T-helper 1 cell (primary cell): ENCODE measurements at regions not wholly inside any gene's neighbourhood (a gene's known extent, or its start where the extent isn't known, plus 50 kb on each side); places are given as distances from the start of the nearest gene placed in this dataset.
A peak's percentile ranks its signal among the peaks of the same experiment; 100 is the strongest.
"Not testable (repeated sequence)": the region's sequence is repeated elsewhere in the genome, so short reads cannot be mapped to it uniquely, and the experiment has no call there.

Experiments used
- DNase-seq, 5 donors: peaks; one replicate each; pipeline ENCODE4 v3.0.0-alpha.2; 2012 to 2020

DNA sequence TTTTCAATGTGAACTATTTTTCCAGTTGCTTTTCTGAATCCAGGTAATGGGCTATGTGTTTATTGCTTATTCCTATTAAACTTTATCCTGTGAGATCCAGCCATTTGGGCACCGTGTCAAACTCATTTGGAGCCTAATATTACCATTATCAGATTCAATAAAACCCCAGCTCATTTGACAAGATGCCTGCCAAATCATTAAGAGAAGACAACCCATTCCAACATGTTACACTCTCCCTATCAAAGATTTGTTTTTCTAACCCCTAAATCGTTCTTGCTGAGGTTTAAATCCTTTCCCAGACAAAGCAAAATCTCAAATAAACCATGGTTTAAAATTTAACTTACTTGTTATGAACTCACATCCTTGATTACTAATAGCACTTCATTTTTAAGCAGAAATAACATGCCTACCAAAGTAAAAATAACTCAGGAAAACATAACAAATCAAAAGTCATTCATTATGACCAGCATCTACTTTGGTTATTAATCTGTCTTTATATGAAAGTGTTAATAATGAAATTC, 130.0 kb upstream of the TCF21 start:
- DNase-seq, result no peak

DNA sequence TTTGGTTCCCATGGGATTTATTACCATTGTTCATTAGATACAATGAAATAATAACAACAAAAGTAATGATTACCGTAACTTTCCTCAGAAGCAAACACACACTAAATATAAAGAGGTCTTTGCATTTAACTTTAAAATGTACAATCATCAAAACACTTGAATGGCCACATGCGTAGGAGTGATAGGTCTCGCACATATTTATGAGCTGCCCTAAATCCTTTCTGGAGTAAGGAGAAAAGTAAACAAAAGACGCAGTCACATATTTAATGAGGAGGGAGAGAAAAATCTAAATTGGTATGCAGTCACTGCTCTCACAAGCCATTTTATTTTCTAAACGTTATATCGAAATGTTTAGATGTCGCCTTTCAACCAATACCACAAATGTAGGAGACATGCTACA, 129.4 kb upstream of the TCF21 start:
- no peak for DNase-seq

DNA sequence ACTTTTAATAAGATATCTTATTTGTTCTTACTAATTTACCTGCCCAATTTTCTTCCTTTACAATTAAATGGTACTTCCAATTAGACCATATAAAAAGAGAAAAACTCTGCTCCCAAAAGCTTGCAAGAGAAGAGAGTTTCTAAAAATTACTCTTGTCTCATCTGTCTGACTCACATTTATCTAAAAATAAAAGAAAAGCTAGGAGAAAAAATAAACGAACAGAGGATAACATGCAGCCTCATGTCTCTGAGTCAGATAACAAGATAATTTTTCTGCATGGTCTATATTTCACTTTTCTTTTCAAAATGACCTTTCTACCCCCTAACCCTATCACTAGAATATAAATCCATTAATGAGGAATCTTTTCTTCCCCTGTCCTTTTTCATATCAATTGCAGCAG, 127.2 kb upstream of the TCF21 start:
- DNase-seq, result no peak

DNA sequence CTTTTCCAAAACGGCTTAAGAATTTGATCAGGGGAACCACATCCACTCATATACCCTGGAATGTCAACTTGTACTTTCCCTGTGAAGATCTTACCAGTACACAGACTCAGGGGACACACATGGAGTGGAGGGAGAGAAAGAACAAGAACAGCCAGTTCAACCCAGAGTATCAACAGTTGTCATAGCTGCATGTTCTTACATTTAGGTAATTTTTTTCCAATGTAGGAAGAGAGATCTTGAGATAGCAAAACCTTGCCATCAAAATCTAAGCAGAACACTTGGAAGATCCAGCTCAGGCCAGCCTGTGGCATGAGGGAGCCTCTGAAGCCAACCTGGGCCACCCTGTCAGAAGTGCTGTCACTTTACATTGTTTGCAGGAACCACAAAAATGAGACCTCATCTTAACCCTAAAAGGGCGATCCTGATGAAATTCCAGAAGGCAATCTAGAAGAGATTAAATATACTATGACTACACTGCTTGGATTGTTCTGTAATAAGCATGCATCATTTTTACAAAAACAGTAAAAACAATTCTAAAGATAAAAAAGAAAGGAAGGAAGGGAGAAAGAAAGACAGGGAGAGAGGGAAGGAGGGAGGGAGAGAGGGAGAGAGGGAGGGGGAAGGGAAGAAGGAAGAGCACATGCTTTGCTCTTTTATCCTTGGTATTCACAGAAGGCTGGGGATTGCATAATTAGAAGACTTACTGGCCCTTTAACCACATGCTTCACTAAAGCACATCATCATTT, 124.7 kb upstream of the TCF21 start:
- DNase-seq, result no peak

DNA sequence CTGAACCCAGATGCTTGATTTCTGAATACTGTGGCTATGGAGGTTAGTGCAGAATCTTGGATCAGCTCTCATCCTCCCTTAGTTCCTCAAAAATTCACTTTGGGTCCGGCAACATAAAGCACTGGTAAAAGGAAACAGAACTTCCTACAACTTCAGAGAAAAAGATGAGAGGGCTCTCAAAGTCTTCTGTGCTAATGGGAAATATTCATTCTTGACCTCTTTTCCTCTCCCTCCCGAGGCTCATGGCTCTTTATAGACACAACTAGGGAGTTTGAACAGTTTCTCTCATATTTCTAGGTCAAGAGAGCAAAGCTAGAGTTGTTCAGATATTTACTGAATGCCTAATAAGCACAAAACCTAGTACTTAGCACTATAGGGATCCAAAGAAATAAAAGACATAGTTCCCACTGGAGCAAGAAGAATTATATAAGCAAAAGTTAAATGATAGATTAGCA, 124.1 kb upstream of the TCF21 start:
- no peak for DNase-seq

DNA sequence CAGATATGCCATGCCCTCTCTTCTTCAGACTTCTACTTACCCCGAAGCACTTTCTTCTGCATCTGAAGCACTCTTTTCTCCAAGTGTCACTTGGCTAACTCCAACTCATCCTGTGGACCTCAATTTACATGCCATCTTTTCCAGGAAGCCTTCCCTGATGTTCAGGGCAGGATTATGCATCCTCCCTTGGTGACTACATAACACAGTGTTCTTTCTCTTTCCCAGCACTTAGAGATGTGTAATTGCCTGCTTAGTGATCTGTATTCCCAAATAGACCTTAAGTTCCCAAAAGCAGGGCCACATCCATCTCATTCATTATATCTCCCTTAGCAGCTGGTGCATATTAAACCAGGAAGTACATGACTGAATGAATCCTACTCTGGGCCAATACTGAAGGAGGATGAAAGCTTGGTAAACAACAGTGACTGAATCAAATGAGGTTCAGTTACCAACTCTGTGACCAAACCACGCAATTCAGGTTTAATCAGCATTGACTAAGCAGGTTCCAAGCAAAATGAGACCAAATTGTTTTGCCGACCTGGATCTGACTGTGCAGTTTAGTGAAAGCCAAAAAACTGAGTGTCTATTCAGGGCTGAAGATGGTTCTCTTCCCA, 121.4 kb upstream of the TCF21 start:
- DNase-seq, result no peak

DNA sequence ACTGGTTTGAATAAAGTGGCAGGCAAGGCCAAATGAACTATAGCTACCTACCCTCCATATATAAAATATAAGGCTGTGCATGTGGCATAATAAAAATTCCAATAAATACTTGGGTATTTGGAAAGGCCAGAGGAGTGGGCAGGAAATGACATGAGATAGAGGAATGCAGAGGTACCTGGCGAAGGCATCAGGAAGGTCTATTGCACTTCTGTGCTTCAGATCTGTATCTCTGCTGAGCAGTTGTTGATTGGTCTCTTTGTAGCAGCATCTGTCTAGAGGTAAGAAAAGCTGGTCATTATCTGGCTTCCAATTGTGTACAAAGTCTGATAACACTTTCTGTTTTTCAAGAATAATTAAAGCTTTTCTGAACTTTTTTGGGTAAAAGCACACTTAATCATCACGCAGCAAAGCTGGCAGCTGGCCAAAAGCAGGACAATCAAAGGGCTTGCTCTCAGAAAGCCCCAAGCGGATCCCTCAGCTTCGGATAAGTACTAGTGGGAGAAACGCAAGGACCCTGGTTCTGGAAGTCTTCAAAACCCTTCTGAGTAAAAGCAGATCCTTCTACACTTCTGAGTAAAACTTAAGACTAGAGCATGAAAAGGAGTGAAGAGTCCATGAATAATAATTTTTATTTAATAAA, 120.1 kb upstream of the TCF21 start:
- no peak for DNase-seq

DNA sequence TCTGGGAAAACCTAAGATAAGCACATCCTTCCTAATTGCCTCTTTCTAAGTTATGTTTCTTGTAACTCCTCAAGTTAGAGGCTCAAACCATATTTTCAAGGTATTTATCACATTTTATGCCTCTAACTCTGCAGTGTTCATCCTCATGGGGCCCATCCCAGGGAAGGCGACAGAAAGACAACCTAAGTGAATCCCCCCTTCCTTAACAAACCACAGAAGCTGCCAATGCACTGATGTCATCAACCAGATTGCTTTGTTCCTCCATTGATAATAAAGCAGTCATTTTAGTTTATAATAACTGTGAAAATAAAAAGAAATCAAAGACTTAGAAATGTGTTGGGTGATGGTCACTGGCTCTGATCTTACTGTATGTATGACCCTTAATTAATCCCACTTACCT, 119.5 kb upstream of the TCF21 start:
- DNase-seq, result no peak

DNA sequence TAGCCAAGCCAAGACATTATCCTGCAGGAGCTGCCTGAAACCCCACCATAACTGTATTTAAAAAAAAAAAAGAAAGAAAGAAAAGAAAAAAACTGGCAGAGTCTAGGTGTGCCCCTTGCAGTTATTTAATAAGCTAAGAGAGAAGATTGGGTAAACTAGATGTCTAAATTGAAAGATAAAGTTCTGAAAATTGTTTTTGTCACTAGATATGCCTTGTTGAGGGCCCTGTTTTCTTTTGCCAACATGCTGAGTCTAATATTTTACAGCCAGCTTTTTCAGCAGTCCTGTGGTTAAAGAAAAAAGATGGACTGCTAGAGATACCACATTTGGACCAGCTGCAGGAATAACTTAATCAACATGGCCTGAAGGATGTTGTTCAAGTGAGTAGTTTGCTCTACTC, 116.3 kb upstream of the TCF21 start:
- DNase-seq, result no peak

DNA sequence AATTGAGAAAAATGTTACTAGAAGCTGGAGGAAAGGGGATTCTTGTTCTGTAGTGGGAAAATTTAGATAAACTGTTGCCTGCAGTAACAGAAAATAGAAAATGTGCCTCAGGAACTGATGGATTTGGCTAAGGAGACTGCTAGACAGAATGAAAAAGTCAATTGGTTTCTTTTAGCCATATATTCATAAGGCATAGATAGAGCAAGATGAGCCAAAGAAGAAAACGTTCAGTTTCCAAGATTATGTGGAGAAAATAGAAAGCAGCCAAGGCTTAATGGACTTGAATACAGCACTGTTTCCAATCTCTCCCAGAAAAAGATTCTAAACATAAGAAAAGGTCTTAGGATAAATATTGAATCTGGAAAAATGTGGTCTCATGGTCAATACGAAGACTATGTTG, 115.1 kb upstream of the TCF21 start:
- no peak for DNase-seq

DNA sequence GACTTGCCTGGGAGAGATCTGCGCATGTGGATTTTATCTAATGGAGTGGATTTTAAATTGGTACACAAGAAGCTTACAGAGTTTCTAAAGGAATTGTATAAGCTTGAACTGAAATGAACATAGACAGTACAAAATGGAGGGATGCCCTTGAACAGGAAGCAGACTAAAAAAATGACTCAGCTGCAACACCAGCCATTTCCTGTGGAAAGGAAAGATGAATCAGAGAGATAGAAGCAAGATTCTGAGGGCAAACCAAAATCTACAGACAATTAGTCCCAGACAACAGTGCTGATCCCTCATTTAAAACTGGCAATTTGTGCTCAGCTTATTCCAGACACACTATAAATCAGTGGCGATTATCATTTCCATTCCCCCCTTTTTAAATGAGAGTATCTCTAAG, 114.6 kb upstream of the TCF21 start:
- peak in 1 of 5 donors; percentile 39 for DNase-seq

DNA sequence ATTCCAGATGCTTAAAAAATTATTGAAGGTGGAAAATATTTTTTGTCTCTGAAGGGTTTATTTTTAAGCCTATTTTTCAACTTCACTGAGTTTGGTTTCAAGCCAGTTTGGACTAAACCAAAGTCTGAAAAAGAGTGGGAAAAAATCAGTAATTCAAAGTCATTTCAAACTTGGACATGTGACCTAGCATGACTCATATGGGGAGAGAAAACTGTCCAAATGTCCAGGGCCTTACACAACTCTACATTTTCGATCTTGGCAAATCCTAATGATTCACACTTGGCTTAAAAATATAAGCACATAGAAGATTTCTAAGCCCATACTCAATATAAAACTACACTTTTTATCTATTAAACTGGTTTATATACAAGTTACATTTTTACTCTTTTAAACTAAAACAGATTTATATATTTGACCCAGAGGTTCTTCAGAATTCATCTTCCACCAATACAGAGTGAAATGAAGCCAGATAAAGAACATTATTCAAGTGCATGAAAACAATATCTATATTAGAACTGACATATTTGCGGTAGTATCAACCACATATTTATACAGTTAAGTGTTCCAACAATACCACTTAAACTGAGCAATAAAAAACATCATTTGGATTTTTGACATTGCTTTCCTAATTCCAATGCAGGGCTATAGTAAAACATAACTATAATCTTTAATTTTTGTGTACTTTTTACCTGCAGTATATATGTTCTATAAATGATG, 110.3 kb upstream of the TCF21 start:
- no peak for DNase-seq

DNA sequence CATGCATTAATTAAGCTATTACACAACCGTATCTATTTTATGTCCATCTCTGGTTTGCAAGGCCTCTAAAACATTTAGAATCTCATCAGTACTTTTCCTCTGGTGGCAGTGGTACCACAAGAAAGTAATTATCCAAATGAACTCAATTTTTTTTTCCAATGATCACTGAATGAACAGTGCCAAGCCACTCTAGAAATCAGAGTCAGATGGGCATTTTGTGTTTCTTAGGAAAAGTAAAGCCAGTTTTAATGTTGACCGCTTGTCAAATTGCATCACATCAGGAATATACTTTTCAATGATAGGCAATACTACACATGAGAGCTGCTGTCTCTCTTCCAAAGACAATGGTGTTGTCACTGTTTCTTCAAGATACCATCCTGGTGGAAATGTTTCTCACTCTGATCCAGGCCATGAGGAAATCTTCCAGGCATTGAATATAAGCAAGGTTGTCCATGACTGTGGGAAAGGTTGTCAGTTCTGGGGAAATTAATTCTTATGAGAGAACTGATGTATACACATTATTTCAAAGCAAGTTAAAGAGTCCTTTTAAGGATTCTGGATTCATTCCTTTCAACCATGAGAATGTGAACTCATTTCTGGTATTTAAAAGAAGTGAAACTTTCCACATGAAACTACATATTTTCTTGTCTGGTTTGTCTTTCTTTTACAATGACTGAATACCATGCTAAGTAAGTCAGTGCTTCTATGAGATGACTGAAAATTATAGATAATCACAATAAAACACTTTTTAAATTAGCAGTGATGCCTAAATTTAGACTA, 108.8 kb upstream of the TCF21 start:
- DNase-seq, result no peak

DNA sequence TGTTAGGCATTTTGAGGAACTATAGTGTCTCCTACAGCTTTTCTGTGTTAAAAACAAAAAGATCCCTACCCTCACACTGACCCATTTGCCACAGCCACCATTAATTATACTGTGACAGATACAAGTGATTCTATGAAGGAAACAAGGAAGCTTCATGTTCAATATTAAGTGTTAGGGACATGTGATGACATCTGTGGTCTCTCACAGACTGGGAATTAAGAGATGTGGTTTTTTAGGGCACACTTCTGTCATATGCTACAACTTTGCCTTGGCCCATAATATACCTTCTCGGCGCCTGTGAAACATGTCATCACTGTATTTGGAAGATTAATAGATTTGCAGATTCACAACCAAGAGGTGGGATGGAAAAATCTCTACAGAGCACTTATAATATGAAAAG, 102.9 kb upstream of the TCF21 start:
- no peak for DNase-seq

DNA sequence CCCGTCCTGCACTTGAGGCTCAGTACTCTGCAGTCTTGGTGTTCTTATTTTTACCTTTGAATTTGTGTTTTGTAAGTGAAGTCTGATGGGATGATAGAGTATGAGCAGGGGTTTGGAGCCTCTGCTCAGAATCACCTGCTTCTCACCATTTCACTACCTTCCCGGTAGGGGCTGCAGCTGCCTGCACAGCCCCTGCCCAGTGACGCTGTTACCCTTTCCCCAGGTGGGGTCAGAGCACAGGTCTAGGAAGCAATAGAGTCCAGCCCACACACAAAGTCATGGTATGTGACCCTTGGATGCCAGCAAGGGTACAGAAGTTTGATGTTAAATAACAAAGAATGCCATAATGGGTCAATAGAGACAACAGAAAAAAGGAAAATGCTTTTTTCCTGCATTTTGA, 101.8 kb upstream of the TCF21 start:
- no peak for DNase-seq

DNA sequence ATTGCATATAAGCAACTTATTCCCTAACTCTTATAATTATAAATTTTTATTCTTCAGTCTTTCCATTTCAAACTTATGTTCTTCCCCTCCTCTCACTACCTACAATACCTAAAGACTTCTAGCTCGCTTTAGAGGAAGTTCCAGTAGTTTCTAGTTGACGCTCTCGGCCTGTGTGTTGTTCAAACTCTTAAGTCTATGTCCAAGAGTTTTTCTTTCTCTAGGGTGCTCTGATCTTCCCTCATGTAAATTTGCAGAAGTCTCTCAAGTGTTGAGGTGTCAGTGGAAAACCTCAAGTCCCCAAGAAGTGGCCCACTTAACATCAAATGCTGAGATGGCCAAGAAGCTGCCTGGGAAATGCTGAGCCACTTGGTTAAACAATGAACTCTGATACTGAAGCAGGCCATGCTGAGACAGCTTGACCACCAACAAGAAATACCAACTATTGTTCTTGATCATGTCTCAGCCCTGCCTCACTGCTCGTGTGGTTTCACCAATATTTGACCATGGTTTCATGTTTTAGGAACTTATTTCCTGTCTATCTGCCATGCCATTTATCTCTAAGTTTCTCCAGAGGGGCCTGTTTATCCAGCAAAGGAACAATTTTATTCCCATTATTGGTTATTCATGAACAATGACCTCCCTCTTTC, 100.9 kb upstream of the TCF21 start:
- no peak for DNase-seq

DNA sequence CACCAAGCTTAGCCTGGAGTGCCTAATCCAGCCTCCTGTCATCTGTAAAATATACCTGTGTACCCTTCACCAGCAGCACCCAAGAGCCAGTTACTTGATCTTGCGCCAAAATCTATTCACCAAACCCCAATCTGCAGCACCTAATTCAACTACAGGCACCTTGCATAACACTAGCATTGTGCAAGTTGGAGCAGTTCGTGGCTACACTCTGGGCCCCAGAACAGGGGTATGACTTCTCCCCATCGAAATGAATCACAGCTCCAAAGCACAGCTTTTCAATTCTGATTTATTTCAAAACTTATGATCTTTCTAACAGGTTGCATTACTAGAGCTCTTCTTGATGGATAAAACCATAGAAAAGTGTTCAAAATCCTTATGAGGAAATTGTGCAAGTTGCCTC, 100.4 kb upstream of the TCF21 start:
- no peak for DNase-seq

DNA sequence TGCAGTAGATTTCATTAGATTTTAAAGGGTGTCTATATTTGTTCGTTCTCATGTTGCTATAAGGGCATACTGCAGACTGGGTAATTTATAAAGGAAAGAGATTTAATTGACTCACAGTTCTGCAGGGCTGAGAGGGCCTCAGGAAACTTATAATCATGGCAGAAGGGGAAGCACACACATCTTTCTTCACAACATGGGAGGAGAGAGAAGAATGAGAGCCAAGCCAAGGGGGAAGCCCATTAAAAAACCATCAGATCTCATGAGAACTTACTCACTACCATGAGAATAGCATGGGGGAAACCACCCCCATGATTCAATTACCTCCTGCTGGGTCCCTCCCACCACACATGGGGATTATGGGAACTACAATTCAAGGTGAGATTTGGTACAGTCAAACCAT, 99.5 kb upstream of the TCF21 start:
- not testable (repeated sequence) for DNase-seq

DNA sequence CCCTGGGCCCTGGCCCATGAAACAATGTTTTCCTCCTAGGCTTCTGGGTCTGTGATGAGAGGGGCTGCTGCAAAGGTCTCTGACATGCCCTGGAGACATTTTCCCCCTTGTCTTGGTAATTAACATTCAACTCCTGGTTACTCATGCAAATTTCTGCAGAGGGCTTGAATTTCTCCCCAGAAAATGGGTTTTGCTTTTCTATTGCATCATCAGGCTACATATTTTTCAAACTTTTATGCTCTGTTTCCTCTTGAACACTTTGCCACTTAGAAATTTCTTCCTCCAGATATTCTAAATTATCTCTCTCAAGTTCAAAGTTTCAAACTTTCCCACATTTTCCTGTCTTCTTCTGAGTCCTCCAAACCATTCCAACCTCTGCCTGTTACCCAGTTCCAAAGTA, 98.2 kb upstream of the TCF21 start:
- not testable (repeated sequence) for DNase-seq

DNA sequence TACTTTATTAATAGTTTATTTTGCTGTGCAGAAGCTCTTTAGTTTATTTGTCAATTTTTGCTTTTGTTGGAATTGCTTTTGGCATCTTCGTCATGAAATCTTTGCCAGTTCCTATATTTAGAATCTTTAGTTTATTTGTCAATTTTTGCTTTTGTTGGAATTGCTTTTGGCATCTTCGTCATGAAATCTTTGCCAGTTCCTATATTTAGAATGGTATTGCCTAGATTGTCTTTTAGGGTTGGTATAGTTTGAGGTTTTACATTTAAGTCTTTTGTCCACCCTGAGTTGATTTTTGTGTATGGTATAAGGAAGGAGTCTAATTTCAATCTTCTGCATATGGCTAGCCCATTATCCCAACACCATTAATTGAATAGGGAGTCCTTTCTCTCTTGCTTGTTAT, 93.9 kb upstream of the TCF21 start:
- DNase-seq, result not testable (repeated sequence)

DNA sequence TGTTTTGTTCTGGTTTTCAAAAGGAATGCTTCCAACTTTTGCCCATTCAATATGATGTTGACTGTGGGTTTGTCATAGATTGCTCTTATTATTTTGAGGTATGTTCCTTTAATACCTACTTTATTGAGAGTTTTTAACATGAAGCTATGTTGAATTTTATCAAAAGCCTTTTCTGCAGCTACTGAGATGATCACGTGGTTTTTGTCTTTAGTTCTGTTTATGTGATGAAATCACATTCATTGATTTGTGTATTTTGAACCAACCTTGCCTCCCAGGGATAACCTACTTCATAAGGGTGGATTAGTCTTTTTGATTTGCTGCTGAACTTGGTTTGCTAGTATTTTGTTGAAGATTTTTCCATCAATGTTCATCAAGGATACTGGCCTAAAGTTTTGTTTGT, 92.7 kb upstream of the TCF21 start:
- no peak for DNase-seq

DNA sequence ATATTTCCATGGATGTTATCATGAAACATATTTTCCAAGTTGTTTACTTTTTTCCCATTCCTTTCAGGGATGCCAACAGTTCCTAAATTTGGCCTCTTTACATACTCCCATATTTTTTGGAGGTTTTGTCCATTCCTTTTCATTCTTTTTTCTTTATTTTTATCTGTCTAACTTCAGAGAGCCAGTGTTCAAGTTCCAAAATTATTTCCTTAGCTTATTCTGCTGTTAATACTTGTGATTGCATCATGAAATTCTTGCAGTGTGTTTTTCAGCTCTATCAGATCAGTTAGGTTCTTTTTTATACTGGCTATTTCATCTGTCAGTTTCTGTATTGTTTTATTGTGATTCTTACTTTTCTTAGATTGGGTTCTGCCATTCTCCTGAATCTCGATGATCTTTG, 89.9 kb upstream of the TCF21 start:
- DNase-seq, result no peak
